ENCODE measurements at regions not wholly inside any gene's neighbourhood (a gene's known extent, or its start where the extent isn't known, plus 50 kb on each side); places are given as distances from the start of the nearest gene placed in this dataset.

DNA sequence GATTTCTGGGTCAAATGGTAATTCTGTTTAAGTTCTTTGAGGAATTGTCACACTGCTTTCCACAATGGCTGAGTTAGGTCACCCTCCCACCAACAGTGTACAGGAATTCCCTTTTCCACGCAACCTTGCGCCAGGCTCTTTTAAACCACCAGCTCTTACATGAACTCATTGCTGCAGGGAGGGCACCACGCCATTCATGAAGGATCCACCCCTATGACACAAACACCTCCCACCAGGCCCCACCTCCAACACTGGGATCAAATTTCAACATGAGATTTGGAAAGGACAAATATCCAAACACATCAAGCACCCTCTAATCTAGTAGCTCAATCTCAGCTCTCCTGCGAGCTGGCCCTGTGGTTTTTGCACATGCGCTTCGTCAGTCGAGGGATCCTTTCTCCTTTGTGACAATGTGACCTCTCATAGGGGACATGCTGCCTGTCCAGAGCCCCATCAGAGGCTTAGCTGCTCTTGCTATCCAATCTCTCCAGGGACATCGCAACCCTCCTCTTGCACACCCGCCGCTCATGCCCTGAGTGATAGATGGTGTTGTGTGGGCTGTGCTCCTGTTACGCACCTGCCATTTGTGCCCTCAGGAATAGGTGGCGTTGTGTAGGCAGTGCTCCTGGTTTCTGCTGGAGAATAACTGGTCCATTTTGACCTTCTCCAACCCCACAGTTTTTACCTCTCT is 328.0 kb downstream of the UQCRFS1 start:
- no peak for DNase-seq (ENCODE audit: low read depth)

- DNase-seq (ENCODE audit: low read depth), result no peak
These were observed 329.7 kb downstream of the UQCRFS1 start for GRCh38 chr19:28883241-28883693.

DNA sequence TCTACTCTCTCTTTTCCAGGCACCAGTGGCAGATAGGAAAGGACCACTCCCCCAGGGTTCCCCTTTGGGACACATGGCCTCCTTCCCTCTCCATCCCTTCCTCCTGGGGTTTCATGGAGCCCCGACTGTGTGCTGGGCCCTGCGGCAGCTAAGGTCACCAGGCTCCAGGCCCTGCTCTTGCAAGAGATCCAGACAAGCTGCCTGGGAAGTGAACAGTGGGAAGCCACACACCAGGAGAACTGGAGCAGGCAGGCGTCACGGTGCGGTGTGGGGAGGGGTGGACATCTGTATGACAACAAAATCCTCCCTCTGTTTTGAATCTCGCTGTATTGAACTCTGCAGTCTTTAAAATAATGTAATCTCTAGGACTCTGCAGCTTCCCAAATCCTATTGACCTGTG is 330.1 kb downstream of the UQCRFS1 start:
- DNase-seq (ENCODE audit: low read depth), result no peak

- DNase-seq (ENCODE audit: low read depth), result no peak
These were observed 331.3 kb downstream of the UQCRFS1 start for GRCh38 chr19:28881616-28882015.

DNA sequence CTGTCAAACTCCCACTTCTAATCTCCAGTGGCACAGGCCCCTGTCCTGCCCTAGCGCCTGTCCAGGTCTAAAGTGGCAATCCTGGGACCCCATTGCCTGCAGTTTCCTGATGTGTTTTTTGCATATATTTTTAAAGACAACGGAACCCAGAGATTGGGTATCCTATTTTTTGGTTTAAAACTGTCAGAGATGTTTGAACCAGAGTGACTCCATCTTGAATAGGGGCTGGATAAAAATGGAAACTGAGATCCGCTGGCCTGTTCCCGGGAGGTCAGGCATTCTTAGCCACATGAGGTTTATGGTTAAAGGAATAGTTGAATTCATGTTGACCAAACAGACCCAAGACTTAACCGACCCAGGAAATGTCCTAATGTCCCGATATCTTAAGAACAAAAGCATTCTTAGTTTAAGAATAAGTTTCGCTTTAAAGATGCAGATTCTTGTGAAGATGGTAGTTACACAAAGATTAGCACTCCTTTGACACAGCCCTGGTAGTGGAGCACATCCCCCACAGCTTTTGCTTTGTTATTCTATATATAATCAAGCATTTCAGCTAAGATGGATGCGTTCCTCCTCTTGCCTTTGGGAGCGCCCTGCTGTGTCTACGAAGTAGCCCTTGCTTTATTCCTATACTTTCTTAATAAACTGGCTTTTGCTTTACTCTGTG is 332.1 kb downstream of the UQCRFS1 start:
- DNase-seq (ENCODE audit: low read depth), result no peak

DNA sequence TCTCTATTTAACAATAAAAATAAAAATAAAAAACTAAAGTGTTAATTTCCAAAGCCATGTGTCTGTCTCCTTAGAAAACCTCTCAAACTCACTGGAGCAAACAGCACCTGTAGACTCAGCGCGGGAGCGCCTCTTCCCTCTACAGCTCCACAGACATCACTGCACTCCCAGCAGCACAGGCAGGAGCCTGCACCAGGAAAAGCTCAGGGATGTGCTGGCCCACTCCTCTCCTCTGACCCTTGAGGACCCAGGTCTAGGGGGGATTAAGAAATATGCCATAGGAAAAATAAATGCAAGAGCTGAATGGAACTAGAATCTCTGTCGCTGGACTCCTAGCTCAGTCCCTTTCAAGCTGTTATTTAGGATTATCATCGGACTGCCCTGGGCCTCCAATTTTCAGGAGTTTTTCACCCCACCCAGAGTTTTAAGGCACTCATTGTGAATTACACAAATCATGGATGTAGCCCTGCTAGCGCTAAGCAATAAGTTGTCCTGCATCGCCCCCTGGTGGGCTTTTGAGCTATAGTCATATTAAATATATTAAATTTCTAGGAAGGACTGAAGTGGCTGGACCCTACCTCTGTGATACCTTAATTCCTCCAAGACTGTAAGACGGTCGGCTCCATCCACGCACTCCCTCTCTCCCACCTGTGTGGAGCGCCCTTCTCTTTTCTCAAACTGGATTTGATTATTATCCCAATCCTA is 333.9 kb downstream of the UQCRFS1 start:
- DNase-seq (ENCODE audit: low read depth), result peak; percentile 69

DNA sequence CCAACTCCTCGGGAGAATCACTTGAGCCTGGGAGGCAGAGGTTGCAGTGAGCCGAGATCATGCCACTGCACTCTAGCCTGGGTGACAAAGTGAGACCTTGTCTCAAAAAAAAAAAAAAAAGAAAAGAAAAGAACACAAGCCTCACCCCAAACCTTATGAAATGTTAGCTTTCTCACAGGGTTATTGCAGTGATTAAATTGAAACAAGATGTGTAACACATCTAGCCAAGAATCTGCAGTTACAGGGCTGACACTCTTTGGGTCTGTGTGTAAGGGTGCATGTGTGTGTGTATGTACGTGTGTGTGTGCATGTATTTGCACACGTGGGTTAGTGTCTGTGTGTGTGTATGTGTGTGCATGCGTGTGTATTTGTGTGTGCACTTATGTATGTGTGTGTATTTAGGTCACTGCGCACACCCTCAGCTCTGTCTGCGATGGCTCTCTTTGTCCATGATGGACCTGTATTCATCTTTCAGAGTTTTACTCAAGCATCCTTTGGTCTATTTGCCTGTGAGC is 336.3 kb downstream of the UQCRFS1 start:
- DNase-seq (ENCODE audit: low read depth), result no peak

- no peak for DNase-seq (ENCODE audit: low read depth)
These were observed 338.2 kb downstream of the UQCRFS1 start for GRCh38 chr19:28874742-28875141.

GRCh38 chr19:28873301-28873700 is 339.6 kb downstream of the UQCRFS1 start:
- no peak for DNase-seq (ENCODE audit: low read depth)

DNA sequence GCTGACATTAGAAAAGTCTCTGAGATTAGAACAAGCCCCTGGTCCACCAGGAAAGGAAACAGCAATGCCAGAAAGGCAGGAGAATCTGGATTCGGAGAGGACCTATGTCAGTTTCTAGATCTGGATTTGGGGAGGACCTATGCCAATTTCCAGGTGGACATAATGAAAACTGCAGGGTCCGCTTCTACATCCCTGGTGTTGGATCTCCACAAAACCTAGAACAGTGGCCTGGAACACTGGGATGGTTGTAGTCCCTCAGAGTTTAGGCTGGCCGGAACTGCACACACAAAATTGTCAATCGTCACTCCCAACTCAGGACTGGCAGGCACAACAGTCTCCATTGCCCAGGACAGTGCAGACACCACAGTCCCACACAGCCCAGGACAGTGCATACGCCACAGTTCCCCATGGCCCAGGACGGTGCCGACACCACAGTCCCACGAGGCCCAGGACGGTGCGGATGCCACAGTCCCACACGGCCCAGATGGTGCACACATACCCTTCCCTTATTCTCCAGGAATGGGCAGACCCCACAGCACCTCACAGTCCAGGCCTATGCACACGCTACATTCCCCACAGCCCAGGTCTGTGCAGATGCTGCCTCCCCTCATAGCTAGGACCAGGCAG is 341.7 kb downstream of the UQCRFS1 start:
- DNase-seq (ENCODE audit: low read depth), result no peak

DNA sequence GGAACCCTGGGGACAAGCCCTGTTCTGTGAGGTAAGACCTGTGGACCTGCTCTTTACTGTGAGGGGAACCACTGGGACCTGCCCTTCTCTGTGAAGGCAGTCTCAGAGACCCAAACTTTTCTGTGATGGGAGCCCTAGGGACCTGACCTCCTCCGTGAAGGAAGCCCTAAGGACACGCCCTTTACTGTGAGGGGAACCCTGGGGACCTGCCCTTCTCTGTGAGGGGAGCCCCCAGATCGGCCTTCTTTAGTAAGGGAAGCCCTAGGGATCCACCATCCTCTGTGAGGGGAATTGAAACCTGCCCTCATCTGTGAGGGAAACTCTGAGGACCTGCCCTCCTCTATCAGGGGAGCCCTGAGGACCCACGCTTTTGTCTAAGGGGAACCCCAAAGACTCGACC is 343.5 kb downstream of the UQCRFS1 start:
- DNase-seq (ENCODE audit: low read depth), result no peak

- DNase-seq (ENCODE audit: low read depth), result no peak
These were observed 344.1 kb downstream of the UQCRFS1 start for GRCh38 chr19:28868836-28869235.

GRCh38 chr19:28867978-28868377 is 345.0 kb downstream of the UQCRFS1 start:
- DNase-seq (ENCODE audit: low read depth), result no peak

DNA sequence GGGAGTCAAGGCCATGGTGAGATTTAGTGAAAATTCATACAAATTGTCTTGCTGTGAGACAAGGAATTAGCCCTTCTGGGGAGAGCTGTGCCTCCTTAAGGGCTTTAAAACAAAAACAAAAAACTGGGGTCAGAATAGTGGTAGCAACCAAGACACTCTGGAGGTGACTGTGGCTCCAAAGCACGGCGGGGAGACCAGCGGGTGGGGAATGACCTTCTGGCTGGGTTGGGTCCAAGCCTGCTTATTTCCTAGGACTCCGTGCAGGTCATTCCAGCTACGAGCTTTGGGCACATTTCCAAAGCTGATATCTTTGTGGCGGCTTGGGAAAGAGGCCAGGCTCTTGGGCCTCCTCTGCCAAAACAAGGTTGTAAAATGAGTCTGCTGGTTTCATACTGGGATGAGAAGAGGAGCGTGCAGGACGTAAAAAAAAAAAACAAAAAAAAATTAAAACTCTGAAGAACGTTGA is 348.3 kb downstream of the UQCRFS1 start:
- peak; percentile 75 for DNase-seq (ENCODE audit: low read depth)

- peak; percentile 75 for DNase-seq (ENCODE audit: low read depth)
These were observed 348.9 kb downstream of the UQCRFS1 start for GRCh38 chr19:28864024-28864503.

DNA sequence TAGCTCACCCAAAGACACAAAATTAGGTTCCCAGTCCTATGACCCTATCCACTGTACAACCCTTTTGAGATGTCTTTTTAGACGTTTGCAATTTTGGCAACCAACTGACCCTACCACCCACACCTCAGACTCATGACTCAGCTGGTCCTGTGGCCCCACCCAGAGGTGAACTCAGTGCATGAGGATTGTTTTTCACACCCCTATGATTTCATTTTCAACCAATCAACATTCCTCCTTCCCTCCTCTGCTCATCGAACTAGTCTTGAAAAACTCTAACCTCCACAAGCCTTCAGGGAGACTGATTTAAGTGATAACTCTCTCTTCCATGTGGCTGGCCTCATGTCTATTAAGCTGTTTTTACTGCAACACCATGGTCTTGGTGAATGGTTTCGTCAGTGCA is 350.7 kb downstream of the UQCRFS1 start:
- DNase-seq (ENCODE audit: low read depth), result peak; percentile 62

GRCh38 chr19:28859811-28860210 is 353.1 kb downstream of the UQCRFS1 start:
- DNase-seq (ENCODE audit: low read depth), result no peak

- no peak for DNase-seq (ENCODE audit: low read depth)
These were observed 354.0 kb downstream of the UQCRFS1 start for GRCh38 chr19:28858933-28859332.

DNA sequence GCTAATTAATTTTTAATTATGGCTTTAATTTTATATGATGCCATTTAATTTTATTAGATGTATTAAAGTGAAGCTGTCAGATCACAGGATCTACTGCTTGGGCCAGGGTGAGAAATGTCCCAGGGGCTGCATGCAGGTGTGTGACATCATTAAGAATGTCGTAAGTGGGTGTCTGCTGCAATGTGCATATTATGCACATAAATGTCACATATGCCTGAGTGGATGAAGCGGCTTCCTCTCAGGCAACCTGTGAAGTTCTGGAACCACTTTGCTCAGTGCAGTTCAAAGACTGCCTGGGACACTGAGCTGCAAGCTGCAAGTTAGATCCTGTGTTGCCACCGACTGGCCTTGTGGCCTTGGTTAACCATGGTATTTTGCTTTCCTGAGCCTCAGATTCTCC is 355.0 kb downstream of the UQCRFS1 start:
- DNase-seq (ENCODE audit: low read depth), result no peak

- DNase-seq (ENCODE audit: low read depth), result no peak
These were observed 357.7 kb downstream of the UQCRFS1 start for GRCh38 chr19:28855216-28855615.

DNA sequence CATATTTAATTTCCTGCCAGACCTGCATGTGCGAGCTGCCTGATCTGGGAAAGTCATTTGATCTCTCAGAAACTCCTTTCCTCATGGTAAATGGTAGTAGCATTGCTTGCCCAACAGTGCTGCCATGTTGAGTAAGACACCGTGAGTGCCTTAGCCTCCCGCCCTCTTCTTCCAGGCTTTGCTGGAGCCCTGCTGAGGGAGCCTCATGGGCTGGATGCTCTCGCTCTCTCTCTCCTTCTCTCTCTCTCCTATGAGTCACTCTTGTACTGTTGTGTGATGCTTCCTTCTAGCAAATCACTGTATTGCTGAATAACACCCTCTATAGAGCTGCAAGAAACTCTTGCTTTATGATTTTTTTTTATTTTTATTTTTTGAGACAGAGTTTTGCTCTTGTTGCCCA is 365.5 kb downstream of the UQCRFS1 start:
- DNase-seq (ENCODE audit: low read depth), result peak; percentile 61
